Liver (tissue), 8 donors: ENCODE measurements at regions not wholly inside any gene's neighbourhood (a gene's known extent, or its start where the extent isn't known, plus 50 kb on each side); places are given as distances from the start of the nearest gene placed in this dataset.

Experiments
- DNase-seq: peaks from one replicate; pipeline ENCODE4 v3.0.0-alpha.2; 2017; ENCODE audit warnings: low spot score
- H3K27ac ChIP-seq, 2 donors: one replicate each; pipeline ENCODE4 v1.7.0; 2013; ENCODE audit warnings: inconsistent platforms in 2 of 2, low read length in 2 of 2, control low read depth in 1 of 2, low read depth in 1 of 2, mild to moderate bottlenecking in 1 of 2
- H3K27me3 ChIP-seq, 4 donors: one replicate each; pipeline versions ENCODE4 v1.6.1 to v1.7.0; 2013; ENCODE audit warnings: low read length in 3 of 4, inconsistent platforms in 1 of 4, mild to moderate bottlenecking in 1 of 4, moderate library complexity in 1 of 4; ENCODE audit not compliant: control insufficient read depth in 4 of 4, insufficient read depth in 4 of 4
- H3K36me3 ChIP-seq, 4 donors: one replicate each; pipeline versions ENCODE4 v1.6.1 to v1.7.0; 2013; ENCODE audit warnings: low read length in 3 of 4, mild to moderate bottlenecking in 3 of 4, low read depth in 1 of 4, moderate library complexity in 1 of 4; ENCODE audit not compliant: control insufficient read depth in 4 of 4, insufficient read depth in 3 of 4
- H3K4me1 ChIP-seq, 4 donors: one replicate each; pipeline versions ENCODE4 v1.6.1 to v1.7.0; 2013; ENCODE audit warnings: low read length in 3 of 4, mild to moderate bottlenecking in 3 of 4, moderate library complexity in 1 of 4; ENCODE audit not compliant: control insufficient read depth in 4 of 4, insufficient read depth in 4 of 4
- H3K4me3 ChIP-seq, 3 donors: one replicate each; pipeline versions ENCODE4 v1.6.1 to v1.7.0; 2013; ENCODE audit warnings: low read length in 3 of 3, control low read depth in 1 of 3, low read depth in 1 of 3, mild to moderate bottlenecking in 1 of 3
- H3K9ac ChIP-seq, 2 donors: one replicate each; pipeline ENCODE4 v1.7.0; 2013; ENCODE audit warnings: low read length in 2 of 2, mild to moderate bottlenecking in 2 of 2, moderate library complexity in 2 of 2, control low read depth in 1 of 2, low read depth in 1 of 2
- H3K9me3 ChIP-seq, 4 donors: one replicate each; pipeline versions ENCODE4 v1.6.1 to v1.7.0; 2013; ENCODE audit warnings: low read length in 3 of 4; ENCODE audit not compliant: control insufficient read depth in 4 of 4
- EGR1 ChIP-seq, 2 donors: IDR thresholded peaks; 2 replicates each; pipeline ENCODE4 v1.6.1; 2016 to 2018; ENCODE audit warnings: antibody characterized with exemption in 2 of 2, low read depth in 2 of 2
- FOXA1 ChIP-seq: IDR thresholded peaks from 2 replicates; pipeline ENCODE4 v1.6.1; 2016; ENCODE audit warnings: antibody characterized with exemption
- FOXA2 ChIP-seq: IDR thresholded peaks from 2 replicates; pipeline ENCODE4 v1.6.1; 2016; ENCODE audit warnings: antibody characterized with exemption
- GABPA ChIP-seq, 2 donors: IDR thresholded peaks in 1 of 2; conservative IDR thresholded peaks in 1 of 2; 2 replicates each; pipeline ENCODE4 v1.6.1; 2016; ENCODE audit warnings: antibody characterized with exemption in 2 of 2, mild to moderate bottlenecking in 1 of 2, moderate library complexity in 1 of 2
- HNF4A ChIP-seq, 2 donors: conservative IDR thresholded peaks; 2 replicates each; pipeline ENCODE4 v1.6.1; 2016; ENCODE audit warnings: antibody characterized with exemption in 2 of 2, mild to moderate bottlenecking in 2 of 2
- HNF4G ChIP-seq: IDR thresholded peaks from 2 replicates; pipeline ENCODE4 v1.6.1; 2016; ENCODE audit warnings: antibody characterized with exemption
- JUND ChIP-seq, 2 donors: IDR thresholded peaks; 2 replicates each; pipeline ENCODE4 v1.6.1; 2016; ENCODE audit warnings: antibody characterized with exemption in 2 of 2
- MAX ChIP-seq: IDR thresholded peaks from 2 replicates; pipeline ENCODE4 v1.6.1; 2016; ENCODE audit warnings: antibody characterized with exemption
- NR2F2 ChIP-seq: IDR thresholded peaks from 2 replicates; pipeline ENCODE4 v1.6.1; 2016; ENCODE audit warnings: antibody characterized with exemption
- RAD21 ChIP-seq, 2 donors: IDR thresholded peaks; 2 replicates each; pipeline ENCODE4 v1.6.1; 2016; ENCODE audit warnings: antibody characterized with exemption in 2 of 2, mild to moderate bottlenecking in 2 of 2
- REST ChIP-seq: IDR thresholded peaks from 2 replicates; pipeline ENCODE4 v1.6.1; 2016; ENCODE audit warnings: antibody characterized with exemption, mild to moderate bottlenecking
- RXRA ChIP-seq, 2 donors: IDR thresholded peaks; 2 replicates each; pipeline ENCODE4 v1.6.1; 2017 to 2018; ENCODE audit warnings: antibody characterized with exemption in 2 of 2, mild to moderate bottlenecking in 1 of 2
- SP1 ChIP-seq: IDR thresholded peaks from 2 replicates; pipeline ENCODE4 v1.6.1; 2018; ENCODE audit warnings: antibody characterized with exemption, mild to moderate bottlenecking
- TAF1 ChIP-seq: conservative IDR thresholded peaks from 2 replicates; pipeline ENCODE4 v1.6.1; 2016; ENCODE audit warnings: antibody characterized with exemption, mild to moderate bottlenecking
- YY1 ChIP-seq: IDR thresholded peaks from 2 replicates; pipeline ENCODE4 v1.6.1; 2016; ENCODE audit warnings: antibody characterized with exemption, mild to moderate bottlenecking
- WGBS: extraction: QIAGEN DNeasy Blood & Tissue Kit; methylation state at CpG from one replicate; pipeline ENCODE4 v1.1.7; 2013; 5-methylcytosine and 5-hydroxymethylcytosine counted together
- TF ChIP-seq, protein P1 (sequence below): fragments of 150-350 bp; IDR thresholded peaks from 2 replicates; pipeline ENCODE4 v1.5.1; 2017; ENCODE audit warnings: improper control_type of control experiment, low read depth, low read length; ENCODE audit not compliant: missing input control
- TF ChIP-seq, protein P2 (sequence below): IDR thresholded peaks from 2 replicates; pipeline ENCODE4 v1.6.1; 2016; ENCODE audit warnings: antibody characterized with exemption
- donor health status: healthy.
- donor health status: healthy.
- donor health status: healthy.
- donor health status: healthy.
- donor health status: healthy.

DNA sequence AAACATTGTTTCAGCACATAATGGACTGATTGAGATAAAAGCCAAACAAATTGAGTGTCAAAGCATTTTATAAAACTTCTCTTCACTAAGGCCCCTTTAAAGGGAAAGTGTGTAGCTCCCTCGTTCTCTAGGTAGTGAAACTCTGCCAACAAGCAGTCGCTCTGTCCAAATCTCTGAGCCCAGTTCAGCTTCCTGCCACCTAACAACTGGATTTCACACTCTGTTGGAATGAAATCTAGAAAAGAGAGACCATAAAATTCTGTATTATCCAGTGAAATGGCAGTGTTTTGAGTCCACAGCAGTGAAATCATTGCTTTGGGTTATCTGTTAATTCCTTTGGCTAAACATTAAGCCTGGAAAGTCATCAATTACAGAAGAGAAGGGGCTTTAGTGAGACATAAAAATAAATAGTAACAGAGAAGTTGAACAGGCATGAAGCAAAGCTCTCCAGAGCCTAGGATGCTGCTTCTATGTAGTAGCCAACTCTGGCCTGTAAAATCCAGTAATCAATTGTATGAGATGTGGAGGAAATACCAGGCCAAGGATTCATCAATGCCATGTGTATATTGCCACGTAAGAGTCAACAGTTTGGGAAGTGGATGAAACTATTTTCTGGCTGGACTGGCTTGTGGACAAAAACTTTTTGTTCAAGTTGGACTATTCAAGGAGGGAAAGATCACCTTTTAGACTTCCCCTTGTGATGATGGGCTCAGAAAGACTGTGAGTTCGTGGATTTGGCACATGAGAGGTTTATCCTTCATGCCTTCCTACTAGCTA lies 122.5 kb downstream of the WIF1 start:
- H3K9me3 ChIP-seq, result no peaks in the 10 kb centered on the region
- no peak for TF ChIP-seq REST
- no peak for TF ChIP-seq RXRA (IDR thresholded peaks at IDR 0.05)
- TF ChIP-seq GABPA (IDR thresholded peaks at IDR 0.05 in 1 of 2, conservative IDR thresholded peaks at IDR 0.05 in 1 of 2), result no peak
- TF ChIP-seq FOXA1, result no peak
- no peak for TF ChIP-seq FOXA2
- TF ChIP-seq TAF1, result no peak
- TF ChIP-seq HNF4G, result no peak
- no peak for TF ChIP-seq YY1
- TF ChIP-seq EGR1 (IDR thresholded peaks at IDR 0.05; ENCODE audit: low read depth in 2 of 2), result no peak
- TF ChIP-seq MAX, result no peak
- TF ChIP-seq JUND (IDR thresholded peaks at IDR 0.05), result no peak
- TF ChIP-seq, protein P1, sequence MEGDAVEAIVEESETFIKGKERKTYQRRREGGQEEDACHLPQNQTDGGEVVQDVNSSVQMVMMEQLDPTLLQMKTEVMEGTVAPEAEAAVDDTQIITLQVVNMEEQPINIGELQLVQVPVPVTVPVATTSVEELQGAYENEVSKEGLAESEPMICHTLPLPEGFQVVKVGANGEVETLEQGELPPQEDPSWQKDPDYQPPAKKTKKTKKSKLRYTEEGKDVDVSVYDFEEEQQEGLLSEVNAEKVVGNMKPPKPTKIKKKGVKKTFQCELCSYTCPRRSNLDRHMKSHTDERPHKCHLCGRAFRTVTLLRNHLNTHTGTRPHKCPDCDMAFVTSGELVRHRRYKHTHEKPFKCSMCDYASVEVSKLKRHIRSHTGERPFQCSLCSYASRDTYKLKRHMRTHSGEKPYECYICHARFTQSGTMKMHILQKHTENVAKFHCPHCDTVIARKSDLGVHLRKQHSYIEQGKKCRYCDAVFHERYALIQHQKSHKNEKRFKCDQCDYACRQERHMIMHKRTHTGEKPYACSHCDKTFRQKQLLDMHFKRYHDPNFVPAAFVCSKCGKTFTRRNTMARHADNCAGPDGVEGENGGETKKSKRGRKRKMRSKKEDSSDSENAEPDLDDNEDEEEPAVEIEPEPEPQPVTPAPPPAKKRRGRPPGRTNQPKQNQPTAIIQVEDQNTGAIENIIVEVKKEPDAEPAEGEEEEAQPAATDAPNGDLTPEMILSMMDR, result no peak
- TF ChIP-seq, protein P2, sequence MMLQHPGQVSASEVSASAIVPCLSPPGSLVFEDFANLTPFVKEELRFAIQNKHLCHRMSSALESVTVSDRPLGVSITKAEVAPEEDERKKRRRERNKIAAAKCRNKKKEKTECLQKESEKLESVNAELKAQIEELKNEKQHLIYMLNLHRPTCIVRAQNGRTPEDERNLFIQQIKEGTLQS, result no peak
- no peak for TF ChIP-seq NR2F2
- no peak for TF ChIP-seq SP1
- no peak for TF ChIP-seq HNF4A (conservative IDR thresholded peaks at IDR 0.05)
- no peak overlapping the region for H3K9ac ChIP-seq
- H3K27me3 ChIP-seq, result peaks cover 0 to 3% (median 1%) of the 10 kb centered on the region in 4 donors
- 38% methylated on average over 4 of the region's 4 CpGs for WGBS
- H3K4me3 ChIP-seq, result no peak overlapping the region
- no peaks in the 10 kb centered on the region for H3K4me1 ChIP-seq
- no peak overlapping the region for H3K27ac ChIP-seq
- no peaks in the 10 kb centered on the region for H3K36me3 ChIP-seq
- DNase-seq, result no peak

DNA sequence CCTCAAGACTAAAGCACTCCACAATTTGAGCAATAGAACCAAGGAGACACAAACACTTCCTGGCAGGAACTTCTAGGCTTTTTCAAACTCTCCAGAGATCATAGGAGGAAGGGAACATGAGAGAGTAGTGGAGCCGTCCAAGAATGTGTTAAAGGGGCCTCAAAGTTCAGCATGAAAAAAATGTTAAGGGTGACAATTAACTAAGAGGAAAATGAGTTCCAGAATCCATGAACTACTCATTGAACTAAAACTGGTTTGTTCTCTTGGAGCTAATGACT lies 122.0 kb downstream of the WIF1 start:
- Histone ChIP-seq H3K27ac (no peak overlapping the region), H3K9me3 (no peaks in the 10 kb centered on the region), H3K9ac (no peak overlapping the region), H3K4me3 (no peak overlapping the region), H3K4me1 (no peaks in the 10 kb centered on the region), H3K36me3 (no peaks in the 10 kb centered on the region), H3K27me3 (peaks cover 0 to 3% (median 1%) of the 10 kb centered on the region in 4 donors)
- 34% methylated on average over 1 of the region's 1 CpG for WGBS
- TF ChIP-seq RAD21 (IDR thresholded peaks at IDR 0.05) (no peak), TAF1 (no peak), GABPA (IDR thresholded peaks at IDR 0.05 in 1 of 2, conservative IDR thresholded peaks at IDR 0.05 in 1 of 2) (no peak), NR2F2 (no peak), FOXA1 (no peak), JUND (IDR thresholded peaks at IDR 0.05) (no peak), REST (no peak), HNF4G (no peak), FOXA2 (no peak), MAX (no peak), RXRA (IDR thresholded peaks at IDR 0.05) (no peak), YY1 (no peak)
- TF ChIP-seq, protein P1, result no peak
- no peak for DNase-seq
